ENCODE measurements at regions not wholly inside any gene's neighbourhood (a gene's known extent, or its start where the extent isn't known, plus 50 kb on each side); places are given as distances from the start of the nearest gene placed in this dataset.

DNA sequence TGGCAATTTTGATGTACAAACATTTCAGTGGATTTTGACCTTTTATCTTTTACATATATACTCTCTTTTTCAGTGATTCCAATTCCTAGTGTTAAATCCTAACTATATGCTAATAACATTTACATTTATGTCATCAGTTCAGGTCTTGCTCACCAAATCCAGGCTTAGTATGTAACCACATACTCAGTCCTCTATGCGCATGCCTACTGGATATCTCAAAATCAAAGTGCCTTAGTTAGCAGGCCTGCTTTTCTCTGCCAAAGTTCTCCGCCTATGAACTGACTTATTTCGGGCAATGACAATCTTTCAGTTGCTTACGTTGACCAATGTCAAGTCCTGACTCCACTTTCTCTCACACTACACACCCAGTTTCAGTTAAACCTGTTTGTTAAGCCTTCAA lies 478.5 kb upstream of the SLITRK1 start:
- DNase-seq (ENCODE audit: low read depth in 2 of 2), result no peak

DNA sequence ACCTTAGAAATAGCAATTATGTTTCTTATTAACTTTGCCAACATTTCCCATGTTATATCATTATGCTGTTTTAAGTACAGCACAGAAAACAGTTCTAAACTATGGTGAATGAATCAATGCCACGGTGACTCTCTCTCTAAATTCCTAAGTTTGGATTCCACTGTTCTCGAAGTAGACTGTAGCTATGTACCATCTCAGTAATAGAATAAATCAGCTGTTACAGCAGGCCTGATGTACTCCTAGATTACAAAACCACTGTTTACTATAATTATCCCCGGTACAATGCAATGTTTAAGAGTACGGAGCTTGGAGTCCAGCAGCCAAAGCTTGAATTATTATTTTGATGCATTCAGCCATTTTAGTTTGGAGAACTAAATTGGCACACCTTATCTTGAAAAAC lies 476.3 kb upstream of the SLITRK1 start:
- no peak for DNase-seq (ENCODE audit: low read depth in 2 of 2)

DNA sequence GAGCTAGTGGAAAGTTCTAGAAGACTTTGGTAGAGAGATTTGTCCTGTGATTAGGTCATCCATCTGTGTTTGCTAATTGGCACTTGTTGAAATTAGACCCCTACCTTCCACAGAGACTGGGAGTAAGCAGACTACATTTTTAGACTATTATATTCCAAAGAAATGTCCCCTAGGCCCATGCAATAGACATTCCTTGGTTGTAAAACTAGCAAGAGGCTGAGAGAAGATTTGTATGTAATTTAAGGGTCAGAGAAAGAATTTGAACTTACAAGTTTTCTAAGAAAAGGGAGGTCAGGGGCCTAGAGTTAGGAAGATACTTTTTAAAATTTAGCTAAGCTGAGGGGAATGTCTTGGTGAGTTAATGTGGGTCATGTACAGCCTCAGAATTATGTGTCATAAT lies 470.7 kb upstream of the SLITRK1 start:
- no peak for DNase-seq (ENCODE audit: low read depth in 2 of 2)

DNA sequence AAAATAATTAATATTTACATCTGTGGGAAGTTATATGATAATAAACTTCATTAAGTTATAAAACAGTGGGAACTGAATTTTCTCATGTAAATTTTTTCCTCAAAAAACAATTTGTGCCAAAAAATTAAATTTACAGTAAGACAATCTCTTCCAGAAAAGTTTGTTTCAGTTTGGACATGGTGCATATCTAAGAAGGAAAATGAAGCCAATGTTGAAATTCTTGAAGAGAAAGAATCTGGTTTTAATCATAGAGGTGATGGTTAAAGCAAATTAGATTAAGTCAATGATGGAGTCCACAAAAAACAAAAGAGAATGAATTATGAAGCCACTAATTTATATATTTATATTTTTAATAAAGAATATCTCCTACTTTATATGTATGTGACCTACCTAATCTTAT lies 457.2 kb upstream of the SLITRK1 start:
- DNase-seq (ENCODE audit: low read depth in 2 of 2), result no peak

DNA sequence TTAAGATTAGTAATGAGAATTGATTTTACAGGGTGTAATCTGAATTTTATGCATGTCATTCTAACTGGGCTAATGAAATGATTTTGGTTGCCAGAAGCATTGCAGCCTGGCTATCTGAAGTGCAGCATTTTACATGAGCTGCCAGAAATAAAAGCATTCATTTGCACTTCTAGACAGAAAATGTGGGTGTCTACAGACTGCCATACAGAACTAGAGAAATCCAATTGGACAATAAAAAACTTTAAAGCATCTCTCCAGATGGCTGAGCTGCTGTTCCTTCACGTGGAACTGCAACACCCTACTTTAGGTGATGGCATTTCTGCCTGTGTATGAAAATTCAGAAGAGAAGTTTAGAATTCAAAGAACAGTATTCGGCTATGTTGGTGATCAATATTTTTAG lies 450.1 kb upstream of the SLITRK1 start:
- DNase-seq (ENCODE audit: low read depth in 2 of 2), result no peak

DNA sequence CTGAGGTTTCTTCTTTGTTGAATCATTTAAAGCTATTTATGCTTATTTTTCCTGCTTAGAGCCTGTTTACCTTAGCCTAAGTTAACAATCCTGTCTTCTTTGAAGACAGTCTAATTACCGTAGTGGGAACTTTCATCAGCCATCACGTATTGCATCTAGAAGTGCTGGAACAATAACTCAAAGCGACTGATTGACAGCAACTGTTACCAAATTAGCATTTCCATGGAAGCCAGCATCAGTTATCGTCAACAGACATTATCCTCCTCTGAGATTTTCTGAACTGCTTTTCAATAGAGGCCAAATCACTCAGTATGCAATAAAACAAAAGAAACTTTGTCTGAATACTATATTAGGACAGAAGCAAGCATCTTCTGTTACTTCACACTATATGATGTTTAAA lies 433.3 kb upstream of the SLITRK1 start:
- no peak for DNase-seq (ENCODE audit: low read depth in 2 of 2)

DNA sequence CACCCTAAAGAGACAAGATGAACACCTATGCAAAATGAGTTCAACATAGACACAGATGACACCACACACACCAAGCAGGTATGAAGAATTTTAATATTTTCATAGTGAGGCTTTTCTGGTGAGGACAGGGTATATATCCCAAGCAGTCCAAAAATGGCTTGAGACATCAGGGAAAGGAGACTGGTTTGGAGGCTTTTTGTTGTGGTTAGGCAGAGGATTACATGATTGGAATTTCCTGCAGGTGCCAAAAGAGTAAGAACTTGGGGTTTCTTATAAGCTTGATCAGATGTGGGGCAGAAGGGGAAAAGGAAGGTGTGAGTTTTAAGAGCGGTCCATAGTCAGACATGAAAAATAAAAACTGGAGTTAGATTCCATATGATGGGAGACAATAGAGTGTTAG lies 420.8 kb upstream of the SLITRK1 start:
- no peak for DNase-seq (ENCODE audit: low read depth in 2 of 2)

DNA sequence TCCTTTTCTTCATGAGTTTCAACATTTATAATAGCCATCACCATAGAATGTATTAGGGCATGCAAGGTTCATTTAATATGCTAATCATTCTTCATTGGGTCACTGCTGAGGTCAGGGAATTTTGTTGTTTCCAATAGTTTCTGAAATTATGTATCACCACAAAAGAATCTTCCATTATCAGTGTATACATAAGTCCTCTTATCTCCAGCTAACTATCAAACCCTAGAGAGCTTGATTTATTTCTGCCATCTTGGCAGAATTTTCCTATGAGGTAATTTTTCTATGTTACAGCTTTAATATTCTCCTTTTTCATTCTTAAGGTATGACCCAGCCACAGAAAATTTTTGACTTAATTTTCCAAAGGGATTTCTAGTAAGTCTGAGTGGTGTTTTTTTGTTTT lies 415.0 kb upstream of the SLITRK1 start:
- DNase-seq (ENCODE audit: low read depth in 2 of 2), result no peak

DNA sequence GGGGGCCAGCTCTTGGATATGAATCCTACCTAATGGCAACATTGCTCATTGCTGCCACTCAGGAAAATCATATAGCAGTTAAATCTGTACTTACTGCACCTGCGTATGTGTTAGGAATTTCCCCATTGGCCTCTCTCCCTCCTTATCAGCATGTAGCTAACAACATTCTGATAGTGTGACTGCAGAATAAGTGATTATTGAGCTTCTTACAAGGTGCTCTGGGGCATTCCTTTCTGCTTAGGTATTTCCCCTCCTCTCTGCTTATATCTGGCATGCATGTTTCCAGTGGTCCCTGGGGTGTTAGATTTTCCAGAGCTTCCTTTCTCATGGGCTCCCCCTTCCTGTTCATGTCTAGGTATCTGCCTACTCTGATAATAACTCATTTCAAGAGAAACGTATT lies 414.1 kb upstream of the SLITRK1 start:
- DNase-seq (ENCODE audit: low read depth in 2 of 2), result no peak

DNA sequence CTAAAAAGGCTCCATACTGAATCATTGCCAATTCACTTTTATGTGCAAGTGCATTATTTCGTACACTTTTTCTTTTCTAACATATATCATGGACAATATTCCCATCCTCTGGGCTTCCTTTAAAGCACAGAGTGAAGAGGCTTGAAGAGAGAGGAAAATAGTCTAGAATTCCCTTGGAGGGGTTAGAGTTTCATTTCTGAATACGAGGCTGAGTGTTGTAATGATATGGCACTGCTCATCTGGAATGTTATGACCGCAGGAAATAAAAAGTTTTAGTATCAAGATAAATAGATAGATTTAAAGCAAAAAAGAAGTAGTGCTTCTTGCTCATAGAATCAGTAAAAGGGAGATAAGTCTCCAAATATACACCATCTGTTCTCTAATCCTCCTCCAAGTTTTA lies 412.3 kb upstream of the SLITRK1 start:
- no peak for DNase-seq (ENCODE audit: low read depth in 2 of 2)

DNA sequence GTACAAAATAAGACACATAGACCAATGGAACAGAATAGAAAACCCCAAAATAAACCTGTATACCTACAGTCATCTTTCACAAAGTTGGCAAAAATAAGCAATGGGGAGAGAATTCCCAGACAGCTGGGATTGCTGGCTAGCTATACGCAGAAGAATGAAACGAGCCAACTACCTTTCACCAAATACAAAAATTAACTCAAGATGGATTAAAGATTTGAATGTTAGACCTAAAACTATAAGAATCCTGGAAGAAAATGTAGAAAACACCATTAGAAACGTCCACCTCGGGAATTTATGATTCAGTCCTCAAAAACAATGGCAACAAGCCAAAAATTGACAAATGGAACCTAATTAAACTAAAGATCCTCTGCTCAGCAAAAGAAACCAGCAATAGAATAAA lies 408.1 kb upstream of the SLITRK1 start:
- DNase-seq (ENCODE audit: low read depth in 2 of 2), result no peak

DNA sequence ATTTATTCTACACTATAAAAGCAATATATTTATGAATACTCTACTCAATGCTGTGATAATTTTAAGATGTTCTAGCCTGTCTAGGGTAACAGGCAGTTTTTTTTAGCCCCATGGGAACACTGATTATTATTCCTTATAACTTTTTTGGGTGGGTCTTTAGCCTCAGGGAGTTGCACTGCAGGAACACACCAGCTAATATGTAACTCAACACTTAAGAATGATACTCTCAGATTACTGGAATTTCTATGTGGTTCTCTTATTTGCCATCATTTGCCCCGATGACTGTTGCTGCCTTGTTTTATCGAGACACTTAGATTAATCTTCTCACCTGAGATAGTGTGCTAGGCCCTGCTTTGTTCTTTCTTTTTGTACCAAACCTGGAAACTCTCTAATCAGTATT lies 396.9 kb upstream of the SLITRK1 start:
- no peak for DNase-seq (ENCODE audit: low read depth in 2 of 2)

DNA sequence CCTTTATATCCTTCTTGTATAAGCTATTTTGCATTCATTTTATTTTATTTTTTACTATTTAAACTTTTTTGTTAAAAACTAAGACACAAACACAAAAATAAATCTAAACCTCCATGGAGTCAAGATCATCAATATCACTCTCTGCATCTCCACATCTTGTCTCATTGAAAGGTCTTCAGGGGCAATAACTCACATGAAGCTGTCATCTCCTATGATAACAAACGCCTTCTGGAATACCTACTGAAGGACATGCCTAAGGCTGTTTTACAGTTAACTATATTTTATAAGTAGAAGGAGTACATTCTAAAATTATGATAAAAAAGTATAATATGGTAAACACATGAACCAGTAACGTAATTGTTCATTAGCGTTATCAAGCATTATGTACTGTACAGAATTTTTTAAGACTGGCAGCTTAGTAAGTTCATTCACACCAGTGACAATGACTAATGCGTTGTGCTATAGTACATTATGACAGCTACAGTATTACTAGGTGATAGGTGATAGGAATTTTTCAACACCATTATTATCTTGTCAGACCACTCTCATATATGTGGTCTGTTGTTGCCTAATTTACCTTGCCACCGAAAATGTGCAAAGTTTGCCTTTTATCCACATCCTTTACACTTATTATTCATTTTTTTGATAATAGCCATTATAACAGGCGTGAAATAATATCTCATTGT lies 390.7 kb upstream of the SLITRK1 start:
- DNase-seq (ENCODE audit: low read depth in 2 of 2), result no peak

DNA sequence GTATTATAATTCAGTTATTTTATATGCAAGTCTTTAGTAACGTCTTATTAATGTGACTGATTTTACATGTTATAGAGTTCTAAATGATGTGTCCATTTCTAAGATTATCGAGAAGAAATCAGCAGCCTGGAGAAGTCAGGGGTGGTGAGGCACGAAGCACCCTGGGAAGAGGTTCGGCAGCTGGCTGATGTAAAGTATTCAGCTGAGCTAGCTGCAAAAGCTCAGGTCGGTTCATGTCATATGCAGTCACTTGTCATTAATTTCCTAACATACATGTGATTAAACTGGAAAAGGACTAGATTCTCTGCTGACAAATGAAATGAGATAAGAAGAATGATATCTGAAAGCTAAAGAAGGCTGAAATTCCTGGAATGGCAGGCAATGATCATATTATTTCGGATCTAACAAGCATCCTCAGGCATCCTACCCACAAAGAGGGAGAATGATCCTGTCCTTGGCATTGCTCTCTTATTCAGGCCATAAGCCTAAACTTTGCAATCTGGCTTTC lies 383.0 kb upstream of the SLITRK1 start:
- no peak for DNase-seq (ENCODE audit: low read depth in 2 of 2)

DNA sequence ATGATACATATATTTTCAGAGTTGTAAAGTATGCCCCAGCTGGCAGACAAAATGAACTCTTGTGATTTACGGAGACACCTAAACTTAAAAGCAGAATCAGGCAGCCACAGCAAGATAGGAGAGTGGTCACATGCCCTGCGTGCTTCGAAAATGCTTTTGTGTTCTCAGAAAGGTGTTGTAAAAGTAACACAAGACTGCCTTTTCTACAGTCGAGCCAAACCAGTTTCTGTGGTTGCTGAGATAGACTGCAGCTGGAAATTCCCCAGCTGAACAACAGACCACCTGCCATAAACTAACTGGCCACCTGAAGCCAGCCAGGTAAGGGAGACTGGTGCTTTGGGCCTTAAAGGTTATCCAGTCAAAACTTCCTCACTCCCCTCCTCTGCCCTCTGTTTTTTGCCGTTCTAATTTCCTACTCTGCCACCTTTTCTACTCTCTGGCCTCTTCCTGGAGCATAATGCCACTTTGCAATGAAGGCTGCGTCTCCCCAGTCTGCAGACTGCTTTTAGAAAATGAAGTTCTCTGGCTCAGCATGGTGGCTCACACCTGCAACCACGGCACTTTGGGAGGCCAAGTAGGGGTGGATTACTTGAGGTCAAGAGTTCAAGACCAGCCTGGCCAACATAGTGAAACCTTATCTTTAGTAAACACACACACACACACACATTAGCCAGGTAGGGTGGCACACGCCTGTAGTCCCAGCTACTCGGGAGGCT lies 381.2 kb upstream of the SLITRK1 start:
- no peak for DNase-seq (ENCODE audit: low read depth in 2 of 2)

DNA sequence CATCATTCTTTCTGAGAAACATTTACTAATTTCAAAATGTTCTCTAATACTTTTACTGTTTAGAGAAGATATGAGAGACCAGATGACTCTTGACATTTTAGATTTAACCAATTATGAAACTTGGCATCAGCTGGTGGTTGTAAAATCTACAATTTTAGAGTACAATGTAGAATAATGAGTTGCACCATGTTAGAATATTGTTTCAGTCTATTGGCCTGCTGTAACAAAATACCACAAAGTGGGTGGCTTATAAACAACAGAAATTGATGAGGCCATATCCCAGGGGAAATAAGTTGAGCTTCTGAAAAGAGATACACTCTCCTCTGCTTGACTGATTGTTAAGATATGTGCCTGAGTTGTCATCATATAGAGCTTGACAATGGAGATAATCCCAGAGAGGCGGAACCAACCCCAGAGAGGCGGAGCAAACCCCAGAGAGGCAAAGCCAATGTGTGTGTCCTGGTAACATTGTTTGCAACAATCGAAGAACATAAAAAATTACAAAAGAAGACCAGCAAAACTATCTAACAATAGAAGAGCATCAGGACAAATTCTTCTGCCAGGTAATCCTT lies 373.0 kb upstream of the SLITRK1 start:
- no peak for DNase-seq (ENCODE audit: low read depth in 2 of 2)

DNA sequence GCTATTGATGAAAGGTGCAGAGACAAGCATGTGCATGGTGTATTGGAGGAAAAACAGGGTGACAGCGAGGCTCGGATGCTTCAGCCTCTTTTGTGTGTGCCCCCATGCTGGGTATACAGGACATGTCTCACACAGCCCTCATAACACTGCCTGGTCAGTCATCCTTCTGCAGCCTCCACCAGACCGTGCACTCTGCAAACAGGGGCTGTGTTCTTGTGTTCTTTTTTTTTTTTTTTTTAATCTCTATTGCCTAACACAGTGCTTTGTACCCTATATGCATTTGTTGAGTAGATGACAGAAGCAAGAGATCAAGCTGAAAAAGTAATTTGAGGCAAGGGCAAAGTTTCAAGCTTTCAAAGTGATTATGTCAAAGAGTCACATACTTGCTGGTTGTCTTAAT lies 367.2 kb upstream of the SLITRK1 start:
- no peak for DNase-seq (ENCODE audit: low read depth in 2 of 2)

DNA sequence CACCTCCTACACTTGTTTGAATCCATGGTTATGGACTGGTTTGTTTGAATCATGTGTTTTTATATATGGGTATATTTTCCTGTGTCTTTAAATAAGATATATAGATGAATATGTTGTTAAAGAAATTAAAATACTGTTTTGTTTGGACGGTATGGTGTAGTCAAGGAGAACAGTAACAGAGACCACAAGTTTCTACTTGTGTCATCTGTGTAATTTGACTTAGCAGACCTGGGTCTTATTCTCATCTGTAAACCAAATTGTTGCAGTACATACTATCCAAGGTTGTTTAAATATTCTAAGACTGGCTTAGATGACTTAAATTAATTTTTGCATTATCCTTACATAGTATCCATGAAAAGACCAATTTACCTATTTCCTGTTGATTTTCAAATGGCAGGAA lies 361.1 kb upstream of the SLITRK1 start:
- DNase-seq (ENCODE audit: low read depth in 2 of 2), result no peak

DNA sequence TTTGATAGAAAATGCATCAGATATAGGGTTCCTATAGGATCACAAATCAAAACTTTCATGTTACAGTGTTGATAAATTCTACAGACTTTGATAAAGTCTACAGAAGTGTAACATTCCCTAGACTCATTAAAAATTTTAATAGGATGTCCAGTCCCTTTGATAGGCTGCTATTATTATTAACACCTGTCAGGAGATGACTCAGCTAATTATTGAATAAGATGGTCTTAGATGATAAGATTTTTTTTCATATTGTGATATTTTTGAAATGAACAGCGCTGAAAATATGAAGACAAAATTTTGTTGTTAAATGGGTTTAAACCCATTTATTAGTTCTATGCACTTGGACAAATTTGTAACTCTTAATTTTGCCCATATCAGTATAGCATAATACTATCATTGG lies 356.8 kb upstream of the SLITRK1 start:
- no peak for DNase-seq (ENCODE audit: low read depth in 2 of 2)

DNA sequence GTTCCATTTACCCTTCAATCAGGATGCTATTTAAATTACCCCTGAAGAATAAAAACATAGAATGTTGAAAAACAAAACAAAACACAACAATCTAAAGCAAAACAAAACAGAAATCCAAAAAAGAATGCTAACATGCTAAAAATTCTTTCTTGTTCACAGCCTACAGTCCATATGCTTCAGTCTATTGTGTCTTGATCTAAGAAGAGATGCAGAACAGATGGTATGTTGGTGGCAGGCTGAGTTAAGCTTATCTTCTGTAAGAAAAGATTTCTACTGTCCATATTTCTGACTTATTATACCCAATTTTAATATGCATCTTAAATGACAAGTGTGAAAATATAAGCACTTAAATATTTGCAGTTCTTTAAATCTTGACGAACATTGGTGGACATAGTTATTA lies 356.1 kb upstream of the SLITRK1 start:
- no peak for DNase-seq (ENCODE audit: low read depth in 2 of 2)

DNA sequence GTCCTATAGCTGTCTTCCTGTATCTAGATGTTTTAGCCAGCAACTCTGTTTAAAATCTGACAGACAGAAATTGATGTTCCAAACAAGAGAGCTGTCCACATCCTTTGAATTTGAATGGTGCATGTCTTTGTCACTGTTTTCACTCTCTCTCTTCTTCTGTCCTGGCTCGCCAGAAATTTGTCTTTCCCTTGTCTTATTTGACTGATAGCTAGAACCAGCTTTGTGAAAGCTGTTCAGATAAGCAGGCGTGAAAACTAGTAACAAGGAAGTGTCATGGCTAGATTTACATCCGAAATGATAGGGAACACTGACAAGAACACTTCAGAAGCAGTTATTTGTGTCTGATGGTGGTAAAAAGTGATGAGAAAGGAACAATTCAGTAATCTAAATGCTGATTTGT lies 354.9 kb upstream of the SLITRK1 start:
- DNase-seq (ENCODE audit: low read depth in 2 of 2), result no peak

DNA sequence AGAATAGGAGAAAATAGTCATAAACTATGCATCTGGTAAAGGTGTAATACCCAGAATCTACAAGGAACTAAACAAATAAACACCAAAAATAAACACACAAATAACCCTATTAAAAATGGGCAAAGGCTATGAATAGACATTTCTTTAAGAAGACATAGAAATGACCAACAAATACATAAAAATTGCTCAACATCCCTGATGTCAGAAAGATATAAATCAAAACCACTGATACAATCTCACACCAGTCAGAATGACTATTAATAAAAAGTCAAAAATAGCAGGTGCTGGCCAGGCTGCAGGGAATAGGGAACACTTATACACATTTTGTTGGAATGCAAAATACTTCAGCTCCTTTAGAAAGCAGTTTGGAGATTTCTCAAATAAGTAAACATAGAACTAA lies 352.1 kb upstream of the SLITRK1 start:
- no peak for DNase-seq (ENCODE audit: low read depth in 2 of 2)

DNA sequence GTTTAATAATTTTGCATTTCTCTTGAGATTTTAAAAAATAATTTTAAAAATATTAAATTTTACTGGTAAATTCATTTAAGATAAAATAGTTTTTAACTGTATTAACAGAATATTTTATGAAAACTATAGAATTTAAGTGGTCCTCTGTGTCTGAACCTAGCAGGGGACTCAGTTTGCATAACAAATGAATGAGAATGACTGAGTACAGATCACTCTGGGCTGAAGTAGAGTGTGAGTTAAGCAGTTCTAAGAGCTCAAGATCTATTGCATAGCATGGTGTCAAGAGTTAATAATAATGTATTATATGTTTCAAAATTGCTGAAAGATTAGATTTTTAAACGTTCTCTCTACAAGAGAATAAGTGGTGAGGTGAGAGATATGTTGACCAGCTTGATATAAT lies 348.3 kb upstream of the SLITRK1 start:
- DNase-seq (ENCODE audit: low read depth in 2 of 2), result no peak
